Left renal pelvis (tissue), 4 donors: ENCODE measurements at regions not wholly inside any gene's neighbourhood (a gene's known extent, or its start where the extent isn't known, plus 50 kb on each side); places are given as distances from the start of the nearest gene placed in this dataset.

Source experiments
- DNase-seq, 4 donors: peaks; one replicate each; pipeline ENCODE4 v3.0.0-alpha.2; 2013; ENCODE audit warnings: low read depth in 4 of 4, low spot score in 3 of 4

- no peak for DNase-seq
These were observed 134.1 kb downstream of the ZC3H11B start for GRCh38 chr1:219478811-219479210.

GRCh38 chr1:219477861-219478260 is 135.0 kb downstream of the ZC3H11B start:
- no peak for DNase-seq

GRCh38 chr1:219476716-219477115 is 136.2 kb downstream of the ZC3H11B start:
- no peak for DNase-seq

GRCh38 chr1:219476116-219476515 is 136.8 kb downstream of the ZC3H11B start:
- DNase-seq = no peak

GRCh38 chr1:219472596-219472995 is 140.3 kb downstream of the ZC3H11B start:
- DNase-seq = no peak

- no peak for DNase-seq
These were observed 145.4 kb downstream of the ZC3H11B start for GRCh38 chr1:219467524-219467923.

- DNase-seq = no peak
These were observed 146.1 kb downstream of the ZC3H11B start for GRCh38 chr1:219466766-219467165.

- no peak for DNase-seq
These were observed 147.5 kb downstream of the ZC3H11B start for GRCh38 chr1:219465212-219466093.

GRCh38 chr1:219463636-219464035 is 149.3 kb downstream of the ZC3H11B start:
- DNase-seq = no peak

GRCh38 chr1:219461981-219462400 is 150.9 kb downstream of the ZC3H11B start:
- DNase-seq = no peak

GRCh38 chr1:219460896-219461815 is 151.7 kb downstream of the ZC3H11B start:
- no peak for DNase-seq

GRCh38 chr1:219460081-219460895 is 152.6 kb downstream of the ZC3H11B start:
- DNase-seq = no peak

- no peak for DNase-seq
These were observed 153.4 kb downstream of the ZC3H11B start for GRCh38 chr1:219459351-219460080.

GRCh38 chr1:219446288-219446687 is 166.6 kb downstream of the ZC3H11B start:
- no peak for DNase-seq

- no peak for DNase-seq
These were observed 167.0 kb downstream of the ZC3H11B start for GRCh38 chr1:219445864-219446263.

- no peak for DNase-seq
These were observed 168.4 kb downstream of the ZC3H11B start for GRCh38 chr1:219444474-219444873.

- no peak for DNase-seq
These were observed 169.1 kb downstream of the ZC3H11B start for GRCh38 chr1:219443763-219444162.

GRCh38 chr1:219442611-219443061 is 170.3 kb downstream of the ZC3H11B start:
- DNase-seq = no peak

GRCh38 chr1:219441884-219442283 is 171.0 kb downstream of the ZC3H11B start:
- no peak for DNase-seq

- DNase-seq = no peak
These were observed 173.5 kb downstream of the ZC3H11B start for GRCh38 chr1:219439376-219439775.
